Stimulated activated CD4-positive, alpha-beta T cell treated with anti-CD3 and anti-CD28 coated beads, Interleukin-4, amount 100 ng/mL, for 48 hours (primary cell): ENCODE measurements at regions not wholly inside any gene's neighbourhood (a gene's known extent, or its start where the extent isn't known, plus 50 kb on each side); places are given as distances from the start of the nearest gene placed in this dataset.
"Not testable (repeated sequence)": the region's sequence is repeated elsewhere in the genome, so short reads cannot be mapped to it uniquely, and the experiment has no call there.

Experiments used
- DNase-seq, 2 donors: peaks; one replicate each; pipeline ENCODE4 v3.0.0-alpha.2; 2020; ENCODE audit warnings: low read depth in 2 of 2

DNA sequence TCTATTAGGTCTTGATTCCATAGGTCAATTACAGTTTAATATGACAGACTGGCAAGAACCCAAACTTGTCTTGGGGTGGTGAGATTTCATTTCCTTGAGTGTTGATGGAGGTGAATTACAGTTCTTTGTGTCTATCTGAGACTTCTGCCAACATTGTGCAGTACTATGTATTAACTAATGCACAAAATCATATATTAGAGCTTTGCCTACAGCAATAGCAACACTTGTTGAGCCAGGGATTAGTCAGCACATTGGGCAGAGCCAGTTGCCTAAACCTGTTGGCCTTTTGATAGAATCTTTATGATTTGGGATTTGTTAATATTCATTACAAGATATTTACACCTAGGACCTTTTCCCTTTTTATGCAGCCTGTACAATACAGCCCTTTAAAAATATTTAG, 135.3 kb upstream of the CENPW start:
- DNase-seq, result no peak

DNA sequence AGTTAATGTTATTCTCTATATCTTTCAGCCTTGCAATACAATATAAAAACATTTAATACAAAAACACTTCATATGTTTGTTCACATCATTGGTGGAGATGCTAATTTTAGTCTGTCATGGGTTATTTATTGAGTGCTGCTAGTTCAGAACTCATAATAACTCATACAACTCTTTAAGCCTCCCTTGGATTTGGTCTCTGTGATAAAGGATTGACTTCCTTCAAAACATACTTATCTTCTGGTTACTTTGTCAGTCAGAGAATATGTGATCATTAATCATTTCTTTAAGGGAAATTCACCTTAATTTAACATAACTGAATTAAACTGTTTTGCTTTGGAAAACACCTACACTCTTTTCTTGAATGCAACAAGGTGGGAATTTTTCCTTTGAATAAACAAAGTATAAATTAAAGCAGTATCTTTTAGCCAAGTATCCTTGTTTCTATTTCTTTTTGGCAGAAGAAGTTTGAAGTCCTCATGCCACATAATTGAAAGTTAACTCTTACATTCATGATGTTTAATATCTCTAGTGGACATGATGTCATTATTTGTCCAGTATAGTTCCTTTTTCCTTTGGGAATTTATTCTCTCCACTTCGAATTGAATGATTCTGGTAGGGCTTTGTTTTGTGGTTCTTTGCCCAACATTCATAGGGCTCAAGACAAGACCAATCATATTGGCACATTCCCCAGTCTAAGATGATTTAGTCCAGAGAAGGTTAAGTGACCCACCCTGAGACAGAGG, 133.2 kb upstream of the CENPW start:
- DNase-seq, result no peak

DNA sequence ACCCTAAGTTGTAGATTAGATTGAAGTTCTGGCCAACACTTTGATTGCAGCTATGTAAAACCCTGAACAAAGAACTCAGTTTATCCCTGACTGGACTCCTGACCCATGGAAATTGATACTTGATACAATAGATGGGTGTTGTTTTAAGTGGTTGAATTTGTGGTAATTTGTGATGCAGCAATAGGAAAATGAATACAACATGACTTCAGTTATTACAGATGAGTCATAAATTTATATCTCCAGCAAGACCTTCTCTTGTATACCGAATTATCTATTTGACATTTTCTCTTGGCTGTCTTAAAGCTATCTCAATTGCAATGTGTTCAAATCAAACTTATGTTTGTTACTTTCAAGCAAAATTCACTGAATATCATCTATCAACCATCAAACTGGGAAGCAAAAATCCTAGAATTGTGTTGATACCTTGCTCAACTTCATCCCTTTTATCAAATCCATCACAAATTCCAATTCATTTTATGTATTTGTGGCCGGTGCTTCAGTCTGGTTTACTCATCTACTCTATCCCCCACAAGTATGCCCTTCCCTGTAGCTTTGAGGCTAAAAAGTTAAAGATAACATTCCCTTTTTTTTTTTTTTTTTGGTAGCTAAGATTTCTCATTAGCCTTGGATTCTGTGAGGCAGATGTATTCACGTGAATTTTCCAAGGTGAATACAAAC, 129.4 kb upstream of the CENPW start:
- no peak for DNase-seq

DNA sequence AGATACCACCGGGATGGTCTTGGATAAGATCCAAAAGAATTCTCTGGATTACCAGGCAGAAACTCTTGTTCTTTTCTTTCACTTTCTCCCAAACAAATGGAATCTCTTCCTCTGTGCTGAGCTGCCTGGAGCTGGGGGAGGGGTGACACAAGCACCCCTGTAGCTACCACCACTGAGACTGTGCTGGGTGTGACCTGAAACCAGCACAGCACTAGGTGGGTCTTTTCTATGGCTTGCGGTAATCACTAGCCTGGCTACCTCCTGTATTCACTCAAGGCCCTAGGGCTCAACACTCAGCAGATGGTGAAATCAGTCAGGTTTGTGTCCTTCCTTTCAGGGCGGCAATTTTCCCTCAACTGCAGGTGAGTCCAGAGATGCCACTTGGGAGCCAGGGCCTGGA, 122.4 kb upstream of the CENPW start:
- DNase-seq, result no peak

DNA sequence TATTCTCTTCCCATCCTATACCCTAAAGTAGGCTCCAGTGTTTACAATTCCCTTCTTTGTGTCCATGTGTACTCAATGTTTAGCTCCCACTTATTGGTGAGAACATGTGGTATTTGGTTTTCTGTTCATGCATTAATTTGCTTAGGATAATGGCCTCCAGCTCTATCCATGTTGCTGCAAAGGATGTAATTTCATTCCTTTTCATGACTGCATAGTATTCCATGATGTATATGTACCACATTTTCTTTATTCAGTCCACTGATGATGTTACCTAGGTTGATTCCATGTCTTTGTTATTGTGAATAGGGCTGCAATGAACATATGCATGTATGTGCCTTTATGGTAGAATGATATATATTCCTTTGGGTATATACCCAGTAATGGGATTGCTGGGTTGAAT, 119.0 kb upstream of the CENPW start:
- DNase-seq, result not testable (repeated sequence)

DNA sequence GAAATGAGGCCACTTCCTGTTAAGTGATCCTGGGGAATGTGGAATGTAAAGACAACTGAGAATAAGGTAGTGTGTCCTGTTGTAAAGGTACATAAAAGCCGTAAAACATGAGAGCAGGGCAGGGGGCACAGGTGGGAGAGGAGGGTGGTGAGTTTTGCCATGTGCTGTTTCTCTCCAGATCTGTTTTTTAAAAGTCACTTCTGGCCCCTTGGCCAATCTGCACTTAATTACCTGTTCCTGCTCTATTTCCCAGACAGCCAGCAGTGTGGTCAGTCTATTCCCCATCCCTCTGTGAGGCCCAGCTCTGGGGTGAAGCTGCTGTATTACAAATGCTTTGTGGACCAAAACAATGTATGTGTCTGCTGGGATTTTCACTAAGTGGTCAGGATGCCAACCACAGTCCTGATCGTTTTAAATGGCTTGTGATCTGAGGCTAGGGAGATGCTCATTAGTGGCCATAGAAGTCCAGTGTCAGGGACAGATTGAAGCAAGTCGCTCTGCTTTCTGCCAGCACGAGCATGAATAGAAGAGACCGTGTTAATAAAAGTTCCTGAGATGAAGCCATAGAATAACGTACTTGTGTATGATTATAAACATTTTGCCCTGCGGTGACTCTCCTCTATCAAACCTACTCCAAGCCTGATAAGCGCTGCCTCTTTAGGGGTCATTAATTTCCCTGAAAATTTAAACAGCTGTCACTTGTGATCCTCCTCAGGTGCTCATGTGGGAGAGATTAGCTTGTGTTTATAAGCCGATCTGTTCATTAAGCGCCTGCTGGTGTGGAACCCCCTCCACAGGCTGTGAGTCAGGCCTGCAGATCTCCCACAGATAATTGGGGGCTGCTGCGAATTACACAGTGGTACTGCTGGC, 111.8 kb upstream of the CENPW start:
- DNase-seq, result no peak

DNA sequence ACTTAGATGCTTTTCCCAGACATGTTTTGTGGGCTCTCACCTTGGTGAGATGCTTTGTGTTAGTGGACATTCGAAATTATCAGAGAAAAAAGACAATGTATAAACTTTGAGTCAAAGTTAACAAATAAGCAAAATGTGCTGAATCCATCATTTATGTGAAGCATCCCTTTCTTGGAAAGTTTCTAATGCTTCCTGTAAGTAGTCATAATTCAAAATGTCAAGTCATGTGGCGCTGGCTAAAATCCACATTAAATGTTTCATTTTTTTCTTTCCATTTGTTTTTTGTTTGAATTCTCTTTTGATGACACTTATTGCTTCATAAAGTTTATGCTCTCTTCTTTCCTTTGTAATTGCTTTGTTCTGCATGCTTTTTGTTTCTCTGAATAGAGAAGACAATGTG, 107.2 kb upstream of the CENPW start:
- no peak for DNase-seq

DNA sequence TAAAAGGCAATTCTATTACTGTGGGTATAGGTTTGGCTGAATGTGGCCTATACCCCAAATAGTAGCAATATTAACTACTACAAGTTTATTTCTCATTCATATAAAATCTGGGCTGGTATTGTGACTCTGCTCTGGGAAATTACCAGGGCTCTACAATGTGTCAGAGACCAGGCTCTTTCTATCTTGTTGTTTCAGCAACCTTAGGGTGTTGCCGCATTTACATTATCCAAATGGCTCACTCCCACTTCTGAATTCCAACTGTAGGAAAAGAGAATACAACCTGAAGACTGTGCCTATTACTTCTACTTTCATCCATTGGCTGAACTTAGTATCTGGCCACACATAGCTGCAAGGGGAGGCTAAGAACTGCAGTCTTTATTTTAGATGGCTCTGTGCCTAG, 106.7 kb upstream of the CENPW start:
- DNase-seq, result no peak

DNA sequence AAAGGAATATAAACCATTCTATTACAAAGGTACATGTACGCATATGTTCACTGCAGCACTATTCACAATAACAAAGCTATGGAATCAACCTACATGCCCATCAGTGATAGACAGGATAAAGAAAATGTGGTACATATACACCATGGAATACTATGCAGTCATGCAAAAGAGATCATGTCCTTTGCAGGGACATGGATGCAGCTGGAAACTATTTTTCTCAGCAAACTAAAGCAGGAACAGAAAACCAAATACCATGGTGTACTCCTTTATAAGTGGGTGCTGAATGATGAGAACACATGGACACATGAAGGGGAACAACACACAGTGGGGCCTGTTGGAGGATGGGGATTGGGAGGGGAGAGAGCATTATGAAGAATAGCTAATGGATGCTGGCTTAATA, 104.6 kb upstream of the CENPW start:
- no peak for DNase-seq

DNA sequence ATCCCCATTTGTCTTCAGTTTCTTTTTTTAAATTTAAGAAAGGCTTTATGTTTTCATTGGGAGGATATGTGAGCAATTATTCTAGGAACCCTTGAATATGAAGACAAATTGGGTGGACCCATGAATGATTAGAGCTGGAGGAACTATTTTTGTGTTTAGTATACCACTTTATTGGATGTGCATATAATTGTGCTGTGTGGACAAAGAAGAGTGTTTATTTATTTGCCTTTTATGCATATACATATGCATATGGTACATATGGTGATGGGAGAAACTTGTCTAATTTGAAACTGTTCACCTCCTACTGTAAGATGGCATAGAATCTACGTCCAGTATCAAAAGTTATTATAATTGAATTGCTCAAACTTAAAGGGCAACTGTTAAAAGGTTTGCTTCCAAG, 94.8 kb upstream of the CENPW start:
- DNase-seq, result no peak

DNA sequence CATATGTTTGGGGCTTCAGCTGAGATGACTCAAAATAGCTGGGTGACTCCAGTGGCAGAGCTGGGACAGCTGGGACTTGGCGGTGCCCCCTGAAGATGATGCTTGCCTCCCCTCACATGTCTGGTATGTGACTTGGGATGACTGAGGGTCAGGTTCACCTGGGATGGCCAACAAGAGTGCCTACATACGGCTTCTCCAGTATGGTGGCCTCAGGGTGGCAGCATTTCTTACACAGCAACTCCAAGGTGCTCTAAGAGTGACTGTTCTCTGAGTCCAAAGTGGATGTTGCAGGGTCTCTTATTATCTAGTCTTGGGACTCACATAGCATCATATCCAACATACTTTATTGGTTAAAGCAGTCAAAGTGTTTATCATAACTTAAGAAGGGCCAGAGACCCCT, 87.8 kb upstream of the CENPW start:
- DNase-seq, result no peak

DNA sequence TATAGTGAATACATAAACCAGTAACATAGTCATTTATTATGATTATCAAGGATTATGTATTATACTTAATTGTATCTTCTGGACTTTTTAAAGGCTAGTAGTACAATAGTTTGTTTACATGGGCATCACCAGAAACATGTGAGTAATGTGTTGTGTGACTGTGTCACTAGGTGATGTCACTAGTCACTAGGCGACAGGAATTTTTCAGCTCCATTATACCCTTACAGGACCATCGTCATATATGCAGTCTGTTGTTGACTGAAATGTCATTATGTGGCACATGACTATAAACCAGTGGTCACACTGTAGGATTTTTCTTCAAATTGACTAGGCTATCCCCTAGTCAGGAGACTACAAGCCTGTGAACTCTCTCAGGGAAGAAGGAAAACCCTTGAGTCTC, 86.5 kb upstream of the CENPW start:
- DNase-seq, result no peak

DNA sequence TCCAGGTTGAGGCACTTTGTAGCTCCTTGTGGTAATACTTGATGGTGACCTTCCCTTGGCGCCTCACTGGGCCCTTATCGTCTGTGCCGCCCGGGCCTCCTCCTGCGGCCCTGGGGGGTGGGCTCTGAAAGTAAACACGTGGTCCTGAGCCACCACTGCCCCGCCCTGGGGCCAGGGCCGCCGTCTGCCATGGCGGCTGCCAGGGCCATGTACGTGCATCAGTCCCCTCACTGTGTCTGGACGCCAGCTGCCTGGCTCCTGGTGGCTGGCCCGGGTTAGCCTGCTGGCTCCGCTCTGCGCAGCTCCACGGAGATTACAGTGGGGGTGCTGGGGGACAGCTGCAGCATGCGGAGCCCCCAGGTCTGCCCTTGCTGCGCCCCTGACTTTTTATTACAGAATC, 81.8 kb upstream of the CENPW start:
- no peak for DNase-seq

DNA sequence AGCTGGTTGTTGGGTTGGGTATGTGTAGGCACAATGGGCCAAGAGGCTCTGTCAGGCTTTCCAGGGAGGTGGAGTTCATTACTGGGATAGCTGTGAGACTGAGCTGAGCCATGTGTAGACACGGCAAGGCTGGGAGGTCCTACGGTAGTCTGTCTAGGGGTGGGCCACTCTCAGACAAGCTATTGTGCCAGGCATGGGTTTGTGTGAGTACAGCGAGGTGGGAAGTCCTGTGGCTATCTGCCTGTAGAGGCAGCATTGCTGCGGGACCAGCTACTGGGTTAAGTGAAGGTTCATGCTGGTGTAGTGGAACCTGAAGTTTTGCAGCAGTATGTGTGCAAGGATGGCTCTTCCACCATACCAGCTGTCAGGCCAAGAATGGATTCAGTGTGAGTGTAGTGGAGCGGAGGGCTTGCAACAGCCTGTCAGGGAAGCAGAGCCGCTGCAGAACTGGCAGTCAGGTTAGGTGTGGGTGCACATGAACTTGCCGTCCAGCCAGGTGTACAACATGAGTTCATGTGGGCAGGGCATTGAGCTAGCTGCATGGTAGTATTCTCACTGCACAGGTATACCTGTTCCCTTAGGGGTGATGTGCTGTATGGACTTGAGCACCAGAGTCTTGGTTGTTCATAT, 78.0 kb upstream of the CENPW start:
- no peak for DNase-seq

DNA sequence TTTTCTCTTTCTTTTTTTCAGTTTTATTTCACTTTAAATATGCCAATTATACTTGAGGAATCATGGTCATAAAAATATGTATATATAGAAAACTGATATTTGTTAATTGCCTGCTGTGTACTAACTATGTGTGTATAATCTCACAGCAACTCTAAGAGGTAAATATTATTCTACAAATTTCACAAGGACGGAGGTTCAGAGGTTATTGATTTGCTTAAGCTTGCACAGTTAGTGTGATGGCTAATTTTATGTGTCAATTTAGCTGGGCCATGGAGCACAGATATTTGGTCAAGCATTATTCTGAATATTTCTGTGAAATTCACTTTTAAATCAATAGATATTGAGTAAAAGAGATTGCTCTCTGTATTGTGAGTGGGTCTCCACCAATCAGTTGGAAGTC, 75.7 kb upstream of the CENPW start:
- no peak for DNase-seq

DNA sequence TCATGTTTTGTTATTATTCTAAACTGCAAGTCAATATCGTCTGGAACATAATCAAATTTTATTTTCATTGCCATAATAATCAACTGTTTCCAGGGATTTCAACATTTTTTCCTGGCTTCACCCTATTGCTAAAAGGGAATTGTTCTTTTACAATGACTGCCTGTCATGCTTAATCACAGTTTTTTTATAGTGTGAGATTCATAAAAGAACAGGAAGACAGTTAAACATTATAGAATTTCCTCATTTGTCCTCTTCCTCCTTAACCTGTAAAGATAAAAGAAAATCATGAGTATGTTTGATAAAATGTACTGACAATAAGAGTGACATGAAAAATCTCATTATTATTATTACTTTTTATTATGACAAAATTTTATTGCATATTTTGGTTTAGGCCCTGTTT, 73.3 kb upstream of the CENPW start:
- DNase-seq, result no peak

DNA sequence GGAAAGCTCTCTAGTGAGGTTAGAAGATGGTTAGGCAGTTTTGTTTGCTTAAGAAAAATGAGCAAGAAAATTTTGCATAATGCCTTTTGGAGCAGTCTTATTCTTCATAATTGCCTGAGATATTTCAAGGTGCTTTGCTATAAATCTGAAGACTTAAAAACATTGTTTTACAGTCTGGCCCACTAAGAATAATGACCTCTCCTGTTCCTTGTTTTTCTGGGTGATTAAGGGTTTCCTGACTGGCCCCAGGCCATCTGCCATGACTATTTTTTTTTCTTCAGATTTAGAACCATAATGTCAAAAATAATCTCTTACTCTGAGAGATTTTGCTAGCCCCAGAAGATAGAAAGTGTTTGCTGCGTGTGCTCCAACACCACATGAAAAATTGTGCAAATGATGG, 72.3 kb upstream of the CENPW start:
- DNase-seq, result no peak

DNA sequence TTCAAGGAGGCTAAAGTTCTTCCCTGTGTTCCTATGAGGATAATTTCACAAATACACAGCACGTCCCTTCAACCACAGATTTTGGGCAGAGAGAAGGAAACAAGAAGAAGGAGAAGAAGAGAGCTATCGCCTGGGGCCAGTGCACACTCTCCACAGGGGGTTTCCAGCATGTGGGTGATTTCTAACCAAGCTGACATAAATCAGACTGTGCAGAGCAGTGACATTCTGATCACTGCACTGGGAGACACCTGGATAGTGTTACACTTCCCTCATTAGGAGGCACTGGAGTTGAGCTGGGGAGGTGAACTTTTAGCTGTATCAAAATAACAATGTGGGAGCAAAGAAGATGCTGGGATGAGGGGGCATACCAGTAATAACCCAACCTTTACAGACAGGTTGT, 71.8 kb upstream of the CENPW start:
- no peak for DNase-seq

DNA sequence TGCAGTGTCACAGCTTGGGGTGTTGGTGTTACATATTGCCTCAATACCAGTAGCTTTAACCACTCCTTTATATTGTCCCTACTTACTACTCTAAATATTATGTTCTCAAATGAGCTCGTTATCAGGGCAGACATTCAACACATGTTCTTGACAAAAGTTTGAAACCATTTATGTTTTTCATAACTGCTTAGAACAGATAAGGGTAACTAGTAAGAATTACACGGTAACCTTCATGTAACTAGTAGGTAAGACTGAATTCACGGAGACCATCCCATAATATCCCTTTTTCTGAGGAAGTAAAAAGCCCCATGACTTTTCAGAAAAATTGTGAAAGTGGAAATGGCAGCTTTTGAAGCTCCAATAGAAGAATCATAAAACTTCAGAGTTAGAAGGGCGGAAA, 59.6 kb upstream of the CENPW start:
- DNase-seq, result no peak

DNA sequence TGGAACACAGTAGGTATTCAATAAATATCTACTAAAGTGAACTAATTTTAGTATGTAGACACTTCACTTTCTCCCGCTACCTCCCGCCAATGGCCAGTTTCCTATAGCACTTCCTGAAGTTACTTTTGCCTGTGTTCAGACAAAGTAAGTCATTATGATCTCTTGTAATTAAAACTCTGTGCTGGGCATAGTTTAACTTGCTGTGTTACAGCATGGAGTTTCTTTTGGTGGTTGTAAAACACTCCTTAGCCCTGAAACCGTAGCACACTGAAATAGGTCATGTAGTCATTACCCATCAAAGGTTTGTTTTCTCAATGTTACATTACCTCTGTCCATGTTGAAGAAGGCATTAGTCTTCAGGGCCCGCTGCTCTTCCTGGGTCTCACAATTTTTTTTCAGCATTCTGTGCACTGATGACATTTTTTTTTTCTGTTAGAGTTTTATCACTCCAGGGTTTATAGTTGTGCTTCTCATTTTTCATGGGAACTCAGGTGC, 54.0 kb upstream of the CENPW start:
- DNase-seq, result no peak
